SK-N-SH (cell line): ENCODE measurements at regions not wholly inside any gene's neighbourhood (a gene's known extent, or its start where the extent isn't known, plus 50 kb on each side); places are given as distances from the start of the nearest gene placed in this dataset.

Source experiments
- CTCF ChIA-PET: fragments of 300-600, 350-600 bp; formaldehyde crosslinking; extraction: SDS; loops from one replicate; lab custom pipeline; 2021; lab: Yijun Ruan, JAX
- POLR2A ChIA-PET: fragments of 350-600 bp; sonication (Branson Sonifier 250); formaldehyde crosslinking; extraction: SDS; loops from one replicate; lab custom pipeline; 2020; ENCODE audit warnings: antibody characterized with exemption, inconsistent platforms; lab: Yijun Ruan, JAX
- DNase-seq: peaks from one replicate; pipeline ENCODE4 v3.0.0; 2012
- H2AFZ ChIP-seq: fragments of 200-600 bp; sonication (generic); 2 replicates; pipeline ENCODE4 v1.8.1; 2016; ENCODE audit warnings: antibody characterized with exemption, mild to moderate bottlenecking, low read depth
- H3F3A ChIP-seq: fragments of 200-600 bp; sonication (generic); replicated peaks from 2 replicates; pipeline ENCODE3; 2016; ENCODE audit warnings: antibody characterized with exemption, mild to moderate bottlenecking; ENCODE audit not compliant: insufficient read depth
- H3K27ac ChIP-seq, 2 experiments: fragments of 200-500 bp in 1 of 2; fragments of 200-600 bp in 1 of 2; sonication (Bioruptor generic) in 1 of 2; sonication (generic), shearing (Covaris generic) in 1 of 2; 2 replicates each; pipeline versions ENCODE4 v1.5.1 to v1.6.1; 2014 to 2016; ENCODE audit warnings: low read depth in 2 of 2, inconsistent platforms in 1 of 2, low read length in 1 of 2, mild to moderate bottlenecking in 1 of 2, mixed read lengths in 1 of 2
- H3K27me3 ChIP-seq: fragments of 200-600 bp; sonication (generic), shearing (Covaris generic); 2 replicates; pipeline ENCODE4 v1.6.1; 2016; ENCODE audit warnings: mixed run types; ENCODE audit not compliant: insufficient read depth
- H3K36me3 ChIP-seq, 2 experiments: fragments of 200-500 bp in 1 of 2; fragments of 200-600 bp in 1 of 2; sonication (Bioruptor generic) in 1 of 2; sonication (generic) in 1 of 2; replicated peaks in 1 of 2; 2 replicates each; pipeline versions ENCODE3 to v1.5.1; 2014 to 2016; ENCODE audit warnings: low read length in 1 of 2, mild to moderate bottlenecking in 1 of 2; ENCODE audit not compliant: insufficient read depth in 2 of 2, control insufficient read depth in 1 of 2
- H3K4me1 ChIP-seq, 2 experiments: fragments of 200-500 bp in 1 of 2; fragments of 200-600 bp in 1 of 2; sonication (Bioruptor generic) in 1 of 2; sonication (generic), shearing (Covaris generic) in 1 of 2; 2 replicates each; pipeline versions ENCODE4 v1.5.1 to v1.6.1; 2014 to 2016; ENCODE audit warnings: low read depth in 1 of 2, low read length in 1 of 2, mixed run types in 1 of 2; ENCODE audit not compliant: insufficient read depth in 2 of 2, control insufficient read depth in 1 of 2
- H3K4me2 ChIP-seq: fragments of 200-600 bp; sonication (generic), shearing (Covaris generic); 2 replicates; pipeline ENCODE4 v1.6.1; 2017; ENCODE audit warnings: mixed run types
- H3K4me3 ChIP-seq, 2 experiments: fragments of 200-500 bp in 1 of 2; fragments of 200-600 bp in 1 of 2; sonication (Bioruptor generic) in 1 of 2; sonication (generic), shearing (Covaris generic) in 1 of 2; 2 replicates each; pipeline versions ENCODE4 v1.5.1 to v1.8.1; 2014 to 2016; ENCODE audit warnings: low read depth in 2 of 2, inconsistent platforms in 1 of 2, low read length in 1 of 2, mild to moderate bottlenecking in 1 of 2, mixed read lengths in 1 of 2, moderate library complexity in 1 of 2
- H3K79me2 ChIP-seq: fragments of 200-600 bp; sonication (generic); 2 replicates; pipeline ENCODE4 v1.8.1; 2017; ENCODE audit warnings: mild to moderate bottlenecking; ENCODE audit not compliant: insufficient read depth
- H3K9ac ChIP-seq: fragments of 200-600 bp; sonication (generic); 2 replicates; pipeline ENCODE4 v1.6.1; 2017; ENCODE audit warnings: mixed run types
- H3K9me2 ChIP-seq: fragments of 200-600 bp; sonication (generic); 2 replicates; pipeline ENCODE4 v1.6.1; 2017; ENCODE audit warnings: mixed run types
- H3K9me3 ChIP-seq: fragments of 200-600 bp; sonication (generic); 2 replicates; pipeline ENCODE4 v1.6.1; 2017; ENCODE audit warnings: mixed run types, mild to moderate bottlenecking, moderate library complexity
- H4K20me1 ChIP-seq: fragments of 200-600 bp; sonication (generic); 2 replicates; pipeline ENCODE4 v1.6.1; 2017; ENCODE audit warnings: mild to moderate bottlenecking, mixed run types; ENCODE audit not compliant: insufficient read depth
- EZH2phosphoT487 ChIP-seq: fragments of 200-600 bp; sonication (generic); IDR thresholded peaks from 2 replicates; pipeline ENCODE4 v1.6.1; 2017; ENCODE audit warnings: low read depth, mixed run types, mild to moderate bottlenecking, antibody characterized with exemption, moderate library complexity, borderline replicate concordance
- FOSL2 ChIP-seq: IDR thresholded peaks from 2 replicates; pipeline ENCODE4 v1.4.0; 2012; ENCODE audit warnings: low read depth, mild to moderate bottlenecking, moderate library complexity, borderline replicate concordance
- GABPA ChIP-seq: IDR thresholded peaks from 2 replicates; pipeline ENCODE4 v1.4.0; 2012; ENCODE audit warnings: low read depth, mild to moderate bottlenecking
- IRF3 ChIP-seq: fragments of 150-350 bp; IDR thresholded peaks from 2 replicates; pipeline ENCODE4 v1.6.1; 2016; ENCODE audit warnings: mild to moderate bottlenecking, low read depth, low read length
- MXI1 ChIP-seq: IDR thresholded peaks from 2 replicates; pipeline ENCODE4 v1.6.1; 2012; ENCODE audit warnings: mild to moderate bottlenecking, low read depth, low read length, improper control_type of control experiment
- PBX3 ChIP-seq: IDR thresholded peaks from 2 replicates; pipeline ENCODE4; 2012
- POLR2AphosphoS5 ChIP-seq: IDR thresholded peaks from 2 replicates; pipeline ENCODE4 v1.6.1; 2012; ENCODE audit warnings: low read depth, low read length
- RCOR1 ChIP-seq: fragments of 150-350 bp; IDR thresholded peaks from 2 replicates; pipeline ENCODE4 v1.6.1; 2017; ENCODE audit warnings: antibody characterized with exemption, low read length
- REST ChIP-seq: IDR thresholded peaks from 2 replicates; pipeline ENCODE4 v1.6.1; 2012; ENCODE audit warnings: mild to moderate bottlenecking, low read depth, low read length, moderate library complexity
- SIN3A ChIP-seq: IDR thresholded peaks from 2 replicates; pipeline ENCODE4 v1.6.1; 2012; ENCODE audit warnings: low read depth, mild to moderate bottlenecking, low read length, moderate library complexity, borderline replicate concordance
- TCF12 ChIP-seq: IDR thresholded peaks from 2 replicates; pipeline ENCODE4 v1.4.0; 2012
- TEAD4 ChIP-seq: IDR thresholded peaks from 2 replicates; pipeline ENCODE4 v1.4.0; 2012; ENCODE audit warnings: mild to moderate bottlenecking, borderline replicate concordance; ENCODE audit not compliant: insufficient read depth
- USF1 ChIP-seq: IDR thresholded peaks from 2 replicates; pipeline ENCODE4 v1.4.0; 2012; ENCODE audit warnings: low read depth, borderline replicate concordance
- USF2 ChIP-seq: fragments of 150-350 bp; IDR thresholded peaks from 2 replicates; pipeline ENCODE4 v1.6.1; 2017; ENCODE audit warnings: antibody characterized with exemption, low read length, low read depth, borderline replicate concordance
- ZBTB33 ChIP-seq: IDR thresholded peaks from 2 replicates; pipeline ENCODE4 v1.4.0; 2012; ENCODE audit warnings: low read depth, borderline replicate concordance
- WGBS: methylation state at CpG from one replicate; pipeline ENCODE4 v1.1.6; 2017; ENCODE audit warnings: low lambda C conversion rate; 5-methylcytosine and 5-hydroxymethylcytosine counted together

- CTCF ChIA-PET, result interaction anchor here (1.5 to 5.7 kb wide), 4 partner anchors 9 to 308 kb away, joined by 3 to 45 read pairs (median 6); no protein-coding TSS in a partner anchor
- Histone ChIP-seq H3K4me2 (no peak overlapping the region), H3K9ac (no peak overlapping the region), H3K27me3 (peaks cover 18% of the 10 kb centered on the region; the same call in 1 of the 2 replicates), H3K36me3 (no peaks in the 10 kb centered on the region), H3K9me3 (no peaks in the 10 kb centered on the region), H2AFZ (no peak overlapping the region)
- 52% methylated on average over 3 of the region's 3 CpGs for WGBS
- no peak for DNase-seq
- TF ChIP-seq SIN3A, result no peak
- no peak for TF ChIP-seq MXI1
- TF ChIP-seq USF1, result no peak
- TF ChIP-seq TCF12, result no peak
- TF ChIP-seq PBX3, result no peak
- TF ChIP-seq, all 33 proteins: peak for 0
- Histone ChIP-seq H3K27ac (no peak overlapping the region), H3K4me1 (no peaks in the 10 kb centered on the region), H3K4me3 (no peak overlapping the region), H3K9me2 (no peaks in the 10 kb centered on the region), H3F3A (no peaks in the 10 kb centered on the region), H3K79me2 (no peaks in the 10 kb centered on the region), H4K20me1 (no peaks in the 10 kb centered on the region)
- POLR2A ChIA-PET, result no interaction called here
Observed at GRCh38 chr7:39888171-39888853, 61.7 kb upstream of the CDK13 start.

GRCh38 chr7:39890411-39890810 lies 59.6 kb upstream of the CDK13 start:
- Histone ChIP-seq H3K4me2 (no peak overlapping the region), H3K4me3 (no peak overlapping the region), H3K27me3 (peaks cover 18% of the 10 kb centered on the region; the same call in 1 of the 2 replicates), H3K9me3 (no peaks in the 10 kb centered on the region), H3K79me2 (no peaks in the 10 kb centered on the region), H3K9ac (no peak overlapping the region), H2AFZ (no peak overlapping the region), H3K9me2 (no peaks in the 10 kb centered on the region), H3K4me1 (no peaks in the 10 kb centered on the region; a peak in 1 of 4 replicates), H3K27ac (no peak overlapping the region), H3K36me3 (no peaks in the 10 kb centered on the region), H4K20me1 (no peaks in the 10 kb centered on the region), H3F3A (no peaks in the 10 kb centered on the region)
- WGBS, result 79% methylated on average over 4 of the region's 4 CpGs
- TF ChIP-seq RCOR1 (no peak), POLR2AphosphoS5 (no peak), REST (no peak), SIN3A (no peak), USF2 (no peak), GABPA (no peak), ZBTB33 (no peak), TEAD4 (no peak), FOSL2 (no peak), IRF3 (no peak), EZH2phosphoT487 (no peak)
- CTCF ChIA-PET, result interaction anchor here (1.7 to 12.7 kb wide), 2 partner anchors 114 to 161 kb away, joined by 4 to 224 read pairs; no protein-coding TSS in a partner anchor
- POLR2A ChIA-PET, result no interaction called here
- no peak for DNase-seq
